ENCODE measurements at regions not wholly inside any gene's neighbourhood (a gene's known extent, or its start where the extent isn't known, plus 50 kb on each side); places are given as distances from the start of the nearest gene placed in this dataset.

- no peaks in the 10 kb centered on the region for H3K36me3 ChIP-seq (ENCODE audit: insufficient read depth, low read length)
- no peak overlapping the region for H3K9ac ChIP-seq (ENCODE audit: low read length)
- H3K4me2 ChIP-seq (ENCODE audit: low read length), result no peak overlapping the region
- no peaks in the 10 kb centered on the region for H3F3A ChIP-seq (ENCODE audit: insufficient read depth, low read length, poor library complexity, severe bottlenecking)
- no peak overlapping the region for H3K27ac ChIP-seq (ENCODE audit: low read length)
- H2AFZ ChIP-seq (ENCODE audit: low read depth, low read length), result no peak overlapping the region
- H3K4me3 ChIP-seq (ENCODE audit: low read length), result no peak overlapping the region
- no peaks in the 10 kb centered on the region for H3K79me2 ChIP-seq (replicated peaks; ENCODE audit: insufficient read depth, low read length)
- no peaks in the 10 kb centered on the region for H3K9me2 ChIP-seq (ENCODE audit: insufficient read depth, low read length)
- no peaks in the 10 kb centered on the region for H3K9me3 ChIP-seq (ENCODE audit: low read length)
- no peaks in the 10 kb centered on the region for H3K27me3 ChIP-seq (ENCODE audit: insufficient read depth, low read depth, low read length)
- TF ChIP-seq SMC3 (conservative IDR thresholded peaks at IDR 0.05; ENCODE audit: poor library complexity) (no peak), TAF1 (IDR thresholded peaks at IDR 0.05; ENCODE audit: low read depth) (no peak), REST (IDR thresholded peaks at IDR 0.05; ENCODE audit: borderline replicate concordance) (no peak), RAD21 (conservative IDR thresholded peaks at IDR 0.05) (no peak), EP300 (conservative IDR thresholded peaks at IDR 0.05; ENCODE audit: poor library complexity, severe bottlenecking) (no peak), MXI1 (conservative IDR thresholded peaks at IDR 0.05; ENCODE audit: poor library complexity, severe bottlenecking) (no peak), POLR2AphosphoS5 (IDR thresholded peaks at IDR 0.05) (no peak), EZH2 (IDR thresholded peaks at IDR 0.05; ENCODE audit: borderline replicate concordance, insufficient read depth, low read length, poor library complexity, severe bottlenecking) (no peak), CTCF (IDR thresholded peaks at IDR 0.05; ENCODE audit: poor library complexity, severe bottlenecking) (no peak)
- no peaks in the 10 kb centered on the region for H4K20me1 ChIP-seq (ENCODE audit: insufficient read depth)
Measured at GRCh38 chr15:70311821-70312220, 214.1 kb upstream of the TLE3 start.

- Histone ChIP-seq H3K27me3 (ENCODE audit: insufficient read depth, low read depth, low read length) (no peaks in the 10 kb centered on the region), H3K79me2 (replicated peaks; ENCODE audit: insufficient read depth, low read length) (no peaks in the 10 kb centered on the region), H3F3A (ENCODE audit: insufficient read depth, low read length, poor library complexity, severe bottlenecking) (no peaks in the 10 kb centered on the region), H3K4me3 (ENCODE audit: low read length) (no peak overlapping the region), H3K9ac (ENCODE audit: low read length) (no peak overlapping the region), H3K9me3 (ENCODE audit: low read length) (no peaks in the 10 kb centered on the region), H3K27ac (ENCODE audit: low read length) (no peak overlapping the region), H4K20me1 (ENCODE audit: insufficient read depth) (no peaks in the 10 kb centered on the region), H3K36me3 (ENCODE audit: insufficient read depth, low read length) (no peaks in the 10 kb centered on the region), H3K4me2 (ENCODE audit: low read length) (no peak overlapping the region), H3K9me2 (ENCODE audit: insufficient read depth, low read length) (no peaks in the 10 kb centered on the region), H2AFZ (ENCODE audit: low read depth, low read length) (no peak overlapping the region)
- TF ChIP-seq REST (IDR thresholded peaks at IDR 0.05; ENCODE audit: borderline replicate concordance) (no peak), EP300 (conservative IDR thresholded peaks at IDR 0.05; ENCODE audit: poor library complexity, severe bottlenecking) (no peak), EZH2 (IDR thresholded peaks at IDR 0.05; ENCODE audit: borderline replicate concordance, insufficient read depth, low read length, poor library complexity, severe bottlenecking) (no peak), RAD21 (conservative IDR thresholded peaks at IDR 0.05) (no peak), MXI1 (conservative IDR thresholded peaks at IDR 0.05; ENCODE audit: poor library complexity, severe bottlenecking) (no peak), TAF1 (IDR thresholded peaks at IDR 0.05; ENCODE audit: low read depth) (no peak), CTCF (IDR thresholded peaks at IDR 0.05; ENCODE audit: poor library complexity, severe bottlenecking) (no peak), POLR2AphosphoS5 (IDR thresholded peaks at IDR 0.05) (no peak), SMC3 (conservative IDR thresholded peaks at IDR 0.05; ENCODE audit: poor library complexity) (no peak)
Measured at GRCh38 chr15:70309716-70310115, 212.0 kb upstream of the TLE3 start.

Measured in neural cell (in vitro differentiated cells).